GM23338 (cell line): ENCODE measurements at regions not wholly inside any gene's neighbourhood (a gene's known extent, or its start where the extent isn't known, plus 50 kb on each side); places are given as distances from the start of the nearest gene placed in this dataset.
A peak's percentile ranks its signal among the peaks of the same experiment; 100 is the strongest.

Experiments
- ATAC-seq: fragments of 200-7000 bp; cut with Tn5 transposase; 3 replicates; pipeline ENCODE4 v1.9.1; 2020
- DNase-seq: peaks from one replicate; pipeline ENCODE4 v3.0.0-alpha.2; 2015; ENCODE audit warnings: low spot score
- H2AFZ ChIP-seq: fragments of 200-600 bp; sonication (generic); 2 replicates; pipeline ENCODE4 v1.8.0; 2016; ENCODE audit warnings: antibody characterized with exemption, mild to moderate bottlenecking, moderate library complexity
- H3F3A ChIP-seq: fragments of 200-600 bp; sonication (generic); replicated peaks from 2 replicates; pipeline ENCODE4 v1.8.0; 2017; ENCODE audit warnings: antibody characterized with exemption, mixed run types, low read depth
- H3K27ac ChIP-seq: fragments of 200-600 bp; sonication (generic); 2 replicates; pipeline ENCODE4 v1.6.1; 2016; ENCODE audit warnings: low read depth
- H3K27me3 ChIP-seq: fragments of 200-600 bp; sonication (generic); 2 replicates; pipeline ENCODE4 v1.8.0; 2016; ENCODE audit warnings: mild to moderate bottlenecking, mixed run types, moderate library complexity; ENCODE audit not compliant: insufficient read depth
- H3K36me3 ChIP-seq: fragments of 200-600 bp; sonication (generic); 2 replicates; pipeline ENCODE4 v1.8.0; 2016; ENCODE audit warnings: mild to moderate bottlenecking; ENCODE audit not compliant: insufficient read depth
- H3K4me1 ChIP-seq: fragments of 200-600 bp; sonication (generic); 2 replicates; pipeline ENCODE4 v1.8.0; 2016; ENCODE audit warnings: mild to moderate bottlenecking, moderate library complexity; ENCODE audit not compliant: insufficient read depth
- H3K4me2 ChIP-seq: fragments of 200-600 bp; sonication (generic); 2 replicates; pipeline ENCODE4 v1.7.1; 2017; ENCODE audit warnings: mixed run types
- H3K4me3 ChIP-seq: fragments of 200-600 bp; sonication (generic); 2 replicates; pipeline ENCODE4 v1.6.1; 2016; ENCODE audit warnings: mixed run types
- H3K79me2 ChIP-seq: fragments of 200-600 bp; sonication (generic); replicated peaks from 2 replicates; pipeline ENCODE4 v1.8.0; 2017; ENCODE audit warnings: mild to moderate bottlenecking; ENCODE audit not compliant: insufficient read depth
- H3K9me2 ChIP-seq: fragments of 200-600 bp; sonication (generic); 2 replicates; pipeline ENCODE4 v1.8.0; 2017; ENCODE audit not compliant: insufficient read depth
- H4K20me1 ChIP-seq: fragments of 200-600 bp; sonication (generic); replicated peaks from 2 replicates; pipeline ENCODE4 v1.8.0; 2017; ENCODE audit warnings: mild to moderate bottlenecking; ENCODE audit not compliant: insufficient read depth
- H3K27ac Mint-ChIP-seq: 2 replicates; pipeline ENCODE4 v1.8.0; 2020; ENCODE audit warnings: inconsistent platforms, mild to moderate bottlenecking, moderate library complexity, mixed read lengths
- H3K27me3 Mint-ChIP-seq: 3 replicates; pipeline ENCODE4 v1.8.0; 2022; ENCODE audit warnings: low read depth, mild to moderate bottlenecking, moderate library complexity, mixed read lengths, inconsistent platforms; ENCODE audit not compliant: insufficient read depth, poor library complexity
- H3K36me3 Mint-ChIP-seq: 3 replicates; pipeline ENCODE4 v1.8.0; 2021; ENCODE audit warnings: low read depth, mild to moderate bottlenecking, inconsistent platforms, moderate library complexity, mixed read lengths
- H3K4me1 Mint-ChIP-seq: 3 replicates; pipeline ENCODE4 v1.8.0; 2020; ENCODE audit warnings: mild to moderate bottlenecking, inconsistent platforms, mixed read lengths
- H3K4me3 Mint-ChIP-seq: 3 replicates; pipeline ENCODE4 v1.8.0; 2021; ENCODE audit warnings: moderate library complexity, mild to moderate bottlenecking, inconsistent platforms, mixed read lengths
- H3K9me3 Mint-ChIP-seq: 3 replicates; pipeline ENCODE4 v1.8.0; 2020; ENCODE audit warnings: moderate library complexity, mild to moderate bottlenecking, inconsistent platforms, mixed read lengths
- EZH2 ChIP-seq: fragments of 200-600 bp; sonication (generic); IDR thresholded peaks from one replicate; pipeline ENCODE4 v1.8.0; 2017; ENCODE audit warnings: antibody characterized with exemption, mild to moderate bottlenecking, low read depth; ENCODE audit not compliant: unreplicated experiment
- JUNB ChIP-seq: IDR thresholded peaks from one replicate; pipeline ENCODE4 v1.6.1; 2016; ENCODE audit warnings: antibody characterized with exemption; ENCODE audit not compliant: unreplicated experiment
- NANOG ChIP-seq: IDR thresholded peaks from 2 replicates; pipeline ENCODE4 v1.6.1; 2016; ENCODE audit warnings: antibody characterized with exemption, borderline replicate concordance
- STAT1 ChIP-seq: IDR thresholded peaks from one replicate; pipeline ENCODE4 v1.6.1; 2016; ENCODE audit warnings: antibody characterized with exemption; ENCODE audit not compliant: unreplicated experiment
- ZNF331 ChIP-seq: fragments of 250-450 bp; sonication (Bioruptor Pico); IDR thresholded peaks from 2 replicates; pipeline ENCODE4 v1.5.0; 2020; ENCODE audit warnings: low read depth, mild to moderate bottlenecking, moderate library complexity
- TF ChIP-seq, protein P1 (sequence below): IDR thresholded peaks from one replicate; pipeline ENCODE4 v1.6.1; 2018; ENCODE audit warnings: antibody characterized with exemption; ENCODE audit not compliant: unreplicated experiment
- TF ChIP-seq, protein P2 (sequence below): fragments of 250-450 bp; sonication (Bioruptor Pico); IDR thresholded peaks from 2 replicates; pipeline ENCODE4 v1.5.0; 2020; ENCODE audit warnings: mild to moderate bottlenecking, moderate library complexity
- TF ChIP-seq, protein P3 (sequence below), 2 experiments: fragments of 200-600 bp in 1 of 2; sonication (generic) in 1 of 2; conservative IDR thresholded peaks; 2 replicates each; pipeline versions ENCODE4 v1.5.1 to v1.6.1; 2016 to 2017; ENCODE audit warnings: antibody characterized with exemption in 2 of 2, low read depth in 2 of 2, mild to moderate bottlenecking in 2 of 2, moderate library complexity in 1 of 2

DNA sequence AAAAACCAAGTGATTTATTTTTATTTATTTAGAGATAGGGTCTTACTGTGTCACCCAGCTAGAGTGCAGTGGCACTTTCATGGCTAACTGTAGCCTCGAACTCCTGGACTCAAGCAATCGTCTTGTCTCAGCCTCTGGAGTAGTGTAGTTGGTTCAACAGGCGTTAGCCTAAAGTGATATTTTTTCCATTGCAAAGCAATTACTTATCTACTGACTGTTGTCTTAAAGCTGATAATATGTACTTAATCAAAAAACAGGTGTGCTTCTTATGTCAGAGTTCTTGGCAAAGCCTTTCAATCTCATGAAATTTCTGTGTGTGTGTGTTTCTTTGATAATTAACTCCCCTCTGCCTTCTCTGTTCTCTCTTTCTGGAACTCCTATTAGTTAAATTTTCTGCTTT is 62.4 kb upstream of the DUSP10 start (continued):
- TF ChIP-seq, protein P1, sequence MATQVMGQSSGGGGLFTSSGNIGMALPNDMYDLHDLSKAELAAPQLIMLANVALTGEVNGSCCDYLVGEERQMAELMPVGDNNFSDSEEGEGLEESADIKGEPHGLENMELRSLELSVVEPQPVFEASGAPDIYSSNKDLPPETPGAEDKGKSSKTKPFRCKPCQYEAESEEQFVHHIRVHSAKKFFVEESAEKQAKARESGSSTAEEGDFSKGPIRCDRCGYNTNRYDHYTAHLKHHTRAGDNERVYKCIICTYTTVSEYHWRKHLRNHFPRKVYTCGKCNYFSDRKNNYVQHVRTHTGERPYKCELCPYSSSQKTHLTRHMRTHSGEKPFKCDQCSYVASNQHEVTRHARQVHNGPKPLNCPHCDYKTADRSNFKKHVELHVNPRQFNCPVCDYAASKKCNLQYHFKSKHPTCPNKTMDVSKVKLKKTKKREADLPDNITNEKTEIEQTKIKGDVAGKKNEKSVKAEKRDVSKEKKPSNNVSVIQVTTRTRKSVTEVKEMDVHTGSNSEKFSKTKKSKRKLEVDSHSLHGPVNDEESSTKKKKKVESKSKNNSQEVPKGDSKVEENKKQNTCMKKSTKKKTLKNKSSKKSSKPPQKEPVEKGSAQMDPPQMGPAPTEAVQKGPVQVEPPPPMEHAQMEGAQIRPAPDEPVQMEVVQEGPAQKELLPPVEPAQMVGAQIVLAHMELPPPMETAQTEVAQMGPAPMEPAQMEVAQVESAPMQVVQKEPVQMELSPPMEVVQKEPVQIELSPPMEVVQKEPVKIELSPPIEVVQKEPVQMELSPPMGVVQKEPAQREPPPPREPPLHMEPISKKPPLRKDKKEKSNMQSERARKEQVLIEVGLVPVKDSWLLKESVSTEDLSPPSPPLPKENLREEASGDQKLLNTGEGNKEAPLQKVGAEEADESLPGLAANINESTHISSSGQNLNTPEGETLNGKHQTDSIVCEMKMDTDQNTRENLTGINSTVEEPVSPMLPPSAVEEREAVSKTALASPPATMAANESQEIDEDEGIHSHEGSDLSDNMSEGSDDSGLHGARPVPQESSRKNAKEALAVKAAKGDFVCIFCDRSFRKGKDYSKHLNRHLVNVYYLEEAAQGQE = no peak

DNA sequence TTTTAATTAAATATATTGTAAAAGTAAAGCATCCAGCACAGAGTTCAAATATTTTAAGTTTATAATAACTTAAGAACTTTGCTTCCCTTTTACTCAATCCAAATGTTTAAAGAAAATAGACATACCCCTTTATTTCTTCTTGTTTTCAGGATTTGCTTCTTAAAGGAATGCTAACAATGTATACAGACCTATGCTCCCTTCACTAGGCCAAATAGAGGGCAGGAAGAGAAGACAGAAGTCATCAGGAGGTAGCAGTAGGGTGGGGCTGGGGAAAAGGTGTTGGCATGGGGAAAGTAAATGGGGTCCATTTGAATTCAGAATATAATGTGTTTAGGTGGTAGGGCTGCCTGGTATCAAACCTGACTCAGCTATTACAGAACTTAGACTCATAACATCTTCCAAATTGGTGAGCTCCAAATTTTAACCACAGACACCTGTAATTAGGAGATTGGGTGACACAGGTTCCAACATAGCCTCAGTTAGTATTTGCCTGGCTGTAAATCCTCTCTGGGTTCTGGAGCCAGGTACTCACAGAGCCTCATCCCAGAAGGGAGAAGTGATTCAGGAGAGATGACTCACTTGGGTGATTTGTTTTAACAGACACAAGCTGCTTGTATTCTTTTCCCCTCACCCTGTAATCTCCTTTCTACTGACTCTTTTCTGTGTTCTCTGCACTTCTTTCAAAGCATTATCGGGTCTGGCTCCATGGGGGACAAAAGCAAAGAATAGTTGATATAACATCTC is 60.1 kb upstream of the DUSP10 start:
- Histone ChIP-seq H3K4me2 (no peak overlapping the region), H3K4me1 (peaks cover 4% of the 10 kb centered on the region; the same call in 1 of the 2 replicates), H3K27ac (no peak overlapping the region), H3F3A (no peaks in the 10 kb centered on the region), H3K4me3 (no peak overlapping the region), H4K20me1 (no peaks in the 10 kb centered on the region), H3K9me2 (0 out of 2 replicates have a peak, but pooled peaks cover 3% of the 10 kb centered on the region), H3K36me3 (no peaks in the 10 kb centered on the region), H3K79me2 (no peaks in the 10 kb centered on the region), H3K27me3 (no peaks in the 10 kb centered on the region), H2AFZ (peak overlapping the region; percentile 19; the same call in 1 of the 2 replicates)
- 0 out of 2 replicates have a peak overlapping the region, but pooled peaks have one; percentile 40 for H3K27ac Mint-ChIP-seq
- DNase-seq (peak; percentile 26), ATAC-seq (peak; percentile 36; the same call in 2 of the 3 replicates)
- no peaks in the 10 kb centered on the region for H3K9me3 Mint-ChIP-seq
- H3K4me3 Mint-ChIP-seq = no peak overlapping the region
- peaks cover 5% of the 10 kb centered on the region for H3K27me3 Mint-ChIP-seq
- no peaks in the 10 kb centered on the region for H3K36me3 Mint-ChIP-seq
- H3K4me1 Mint-ChIP-seq = peaks cover 4% of the 10 kb centered on the region; the same call in 1 of the 3 replicates
- TF ChIP-seq, protein P2, sequence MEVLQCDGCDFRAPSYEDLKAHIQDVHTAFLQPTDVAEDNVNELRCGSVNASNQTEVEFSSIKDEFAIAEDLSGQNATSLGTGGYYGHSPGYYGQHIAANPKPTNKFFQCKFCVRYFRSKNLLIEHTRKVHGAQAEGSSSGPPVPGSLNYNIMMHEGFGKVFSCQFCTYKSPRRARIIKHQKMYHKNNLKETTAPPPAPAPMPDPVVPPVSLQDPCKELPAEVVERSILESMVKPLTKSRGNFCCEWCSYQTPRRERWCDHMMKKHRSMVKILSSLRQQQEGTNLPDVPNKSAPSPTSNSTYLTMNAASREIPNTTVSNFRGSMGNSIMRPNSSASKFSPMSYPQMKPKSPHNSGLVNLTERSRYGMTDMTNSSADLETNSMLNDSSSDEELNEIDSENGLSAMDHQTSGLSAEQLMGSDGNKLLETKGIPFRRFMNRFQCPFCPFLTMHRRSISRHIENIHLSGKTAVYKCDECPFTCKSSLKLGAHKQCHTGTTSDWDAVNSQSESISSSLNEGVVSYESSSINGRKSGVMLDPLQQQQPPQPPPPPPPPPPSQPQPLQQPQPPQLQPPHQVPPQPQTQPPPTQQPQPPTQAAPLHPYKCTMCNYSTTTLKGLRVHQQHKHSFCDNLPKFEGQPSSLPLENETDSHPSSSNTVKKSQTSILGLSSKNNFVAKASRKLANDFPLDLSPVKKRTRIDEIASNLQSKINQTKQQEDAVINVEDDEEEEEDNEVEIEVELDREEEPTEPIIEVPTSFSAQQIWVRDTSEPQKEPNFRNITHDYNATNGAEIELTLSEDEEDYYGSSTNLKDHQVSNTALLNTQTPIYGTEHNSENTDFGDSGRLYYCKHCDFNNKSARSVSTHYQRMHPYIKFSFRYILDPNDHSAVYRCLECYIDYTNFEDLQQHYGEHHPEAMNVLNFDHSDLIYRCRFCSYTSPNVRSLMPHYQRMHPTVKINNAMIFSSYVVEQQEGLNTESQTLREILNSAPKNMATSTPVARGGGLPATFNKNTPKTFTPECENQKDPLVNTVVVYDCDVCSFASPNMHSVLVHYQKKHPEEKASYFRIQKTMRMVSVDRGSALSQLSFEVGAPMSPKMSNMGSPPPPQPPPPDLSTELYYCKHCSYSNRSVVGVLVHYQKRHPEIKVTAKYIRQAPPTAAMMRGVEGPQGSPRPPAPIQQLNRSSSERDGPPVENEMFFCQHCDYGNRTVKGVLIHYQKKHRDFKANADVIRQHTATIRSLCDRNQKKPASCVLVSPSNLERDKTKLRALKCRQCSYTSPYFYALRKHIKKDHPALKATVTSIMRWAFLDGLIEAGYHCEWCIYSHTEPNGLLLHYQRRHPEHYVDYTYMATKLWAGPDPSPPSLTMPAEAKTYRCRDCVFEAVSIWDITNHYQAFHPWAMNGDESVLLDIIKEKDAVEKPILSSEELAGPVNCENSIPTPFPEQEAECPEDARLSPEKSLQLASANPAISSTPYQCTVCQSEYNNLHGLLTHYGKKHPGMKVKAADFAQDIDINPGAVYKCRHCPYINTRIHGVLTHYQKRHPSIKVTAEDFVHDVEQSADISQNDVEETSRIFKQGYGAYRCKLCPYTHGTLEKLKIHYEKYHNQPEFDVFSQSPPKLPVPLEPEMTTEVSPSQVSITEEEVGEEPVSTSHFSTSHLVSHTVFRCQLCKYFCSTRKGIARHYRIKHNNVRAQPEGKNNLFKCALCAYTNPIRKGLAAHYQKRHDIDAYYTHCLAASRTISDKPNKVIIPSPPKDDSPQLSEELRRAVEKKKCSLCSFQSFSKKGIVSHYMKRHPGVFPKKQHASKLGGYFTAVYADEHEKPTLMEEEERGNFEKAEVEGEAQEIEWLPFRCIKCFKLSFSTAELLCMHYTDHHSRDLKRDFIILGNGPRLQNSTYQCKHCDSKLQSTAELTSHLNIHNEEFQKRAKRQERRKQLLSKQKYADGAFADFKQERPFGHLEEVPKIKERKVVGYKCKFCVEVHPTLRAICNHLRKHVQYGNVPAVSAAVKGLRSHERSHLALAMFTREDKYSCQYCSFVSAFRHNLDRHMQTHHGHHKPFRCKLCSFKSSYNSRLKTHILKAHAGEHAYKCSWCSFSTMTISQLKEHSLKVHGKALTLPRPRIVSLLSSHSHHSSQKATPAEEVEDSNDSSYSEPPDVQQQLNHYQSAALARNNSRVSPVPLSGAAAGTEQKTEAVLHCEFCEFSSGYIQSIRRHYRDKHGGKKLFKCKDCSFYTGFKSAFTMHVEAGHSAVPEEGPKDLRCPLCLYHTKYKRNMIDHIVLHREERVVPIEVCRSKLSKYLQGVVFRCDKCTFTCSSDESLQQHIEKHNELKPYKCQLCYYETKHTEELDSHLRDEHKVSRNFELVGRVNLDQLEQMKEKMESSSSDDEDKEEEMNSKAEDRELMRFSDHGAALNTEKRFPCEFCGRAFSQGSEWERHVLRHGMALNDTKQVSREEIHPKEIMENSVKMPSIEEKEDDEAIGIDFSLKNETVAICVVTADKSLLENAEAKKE (CRISPR knock-in tag) = no peak
- TF ChIP-seq EZH2 = no peak
- no peak for TF ChIP-seq STAT1
- TF ChIP-seq JUNB = no peak
- TF ChIP-seq, protein P3, sequence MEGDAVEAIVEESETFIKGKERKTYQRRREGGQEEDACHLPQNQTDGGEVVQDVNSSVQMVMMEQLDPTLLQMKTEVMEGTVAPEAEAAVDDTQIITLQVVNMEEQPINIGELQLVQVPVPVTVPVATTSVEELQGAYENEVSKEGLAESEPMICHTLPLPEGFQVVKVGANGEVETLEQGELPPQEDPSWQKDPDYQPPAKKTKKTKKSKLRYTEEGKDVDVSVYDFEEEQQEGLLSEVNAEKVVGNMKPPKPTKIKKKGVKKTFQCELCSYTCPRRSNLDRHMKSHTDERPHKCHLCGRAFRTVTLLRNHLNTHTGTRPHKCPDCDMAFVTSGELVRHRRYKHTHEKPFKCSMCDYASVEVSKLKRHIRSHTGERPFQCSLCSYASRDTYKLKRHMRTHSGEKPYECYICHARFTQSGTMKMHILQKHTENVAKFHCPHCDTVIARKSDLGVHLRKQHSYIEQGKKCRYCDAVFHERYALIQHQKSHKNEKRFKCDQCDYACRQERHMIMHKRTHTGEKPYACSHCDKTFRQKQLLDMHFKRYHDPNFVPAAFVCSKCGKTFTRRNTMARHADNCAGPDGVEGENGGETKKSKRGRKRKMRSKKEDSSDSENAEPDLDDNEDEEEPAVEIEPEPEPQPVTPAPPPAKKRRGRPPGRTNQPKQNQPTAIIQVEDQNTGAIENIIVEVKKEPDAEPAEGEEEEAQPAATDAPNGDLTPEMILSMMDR (conservative IDR thresholded peaks at IDR 0.05; ENCODE audit: low read depth in 2 of 2) = no peak
- TF ChIP-seq ZNF331 (CRISPR knock-in tag) = no peak
- TF ChIP-seq NANOG = no peak
- TF ChIP-seq, protein P1 = no peak
